CD14-positive monocyte (primary cell): ENCODE measurements at regions not wholly inside any gene's neighbourhood (a gene's known extent, or its start where the extent isn't known, plus 50 kb on each side); places are given as distances from the start of the nearest gene placed in this dataset.

Experiments used
- DNase-seq, 3 donors: peaks; one replicate each; pipeline ENCODE4 v3.0.0-alpha.2; 2011 to 2022
- H2AFZ ChIP-seq: 2 replicates; pipeline ENCODE4 v1.6.0; 2012; ENCODE audit warnings: mild to moderate bottlenecking, low read depth, low read length, inconsistent platforms; ENCODE audit not compliant: insufficient read depth, poor library complexity, severe bottlenecking
- H3K27ac ChIP-seq, 2 donors: 1 replicate in 1 of 2; 2 replicates in 1 of 2; pipeline ENCODE4 v1.5.1; 2012 to 2013; ENCODE audit warnings: low read length in 2 of 2, control low read depth in 1 of 2, inconsistent platforms in 1 of 2, low read depth in 1 of 2, mild to moderate bottlenecking in 1 of 2
- H3K27me3 ChIP-seq, 2 donors: one replicate each; pipeline versions ENCODE4 v1.6.0 to v1.6.1; 2011 to 2013; ENCODE audit warnings: low read length in 2 of 2; ENCODE audit not compliant: control insufficient read depth in 2 of 2, insufficient read depth in 2 of 2
- H3K36me3 ChIP-seq, 2 donors: replicated peaks in 1 of 2; 1 replicate in 1 of 2; 2 replicates in 1 of 2; pipeline versions ENCODE4 v1.5.1 to v1.6.1; 2012 to 2013; ENCODE audit warnings: low read length in 2 of 2, control low read depth in 1 of 2, inconsistent platforms in 1 of 2, mild to moderate bottlenecking in 1 of 2; ENCODE audit not compliant: insufficient read depth in 2 of 2, control insufficient read depth in 1 of 2
- H3K4me1 ChIP-seq, 2 donors: 1 replicate in 1 of 2; 2 replicates in 1 of 2; pipeline versions ENCODE4 v1.5.1 to v1.6.1; 2012 to 2013; ENCODE audit warnings: low read length in 2 of 2, control low read depth in 1 of 2, inconsistent platforms in 1 of 2, mild to moderate bottlenecking in 1 of 2, moderate library complexity in 1 of 2; ENCODE audit not compliant: insufficient read depth in 2 of 2, control insufficient read depth in 1 of 2
- H3K4me2 ChIP-seq: replicated peaks from 2 replicates; pipeline ENCODE3; 2012; ENCODE audit warnings: low read length, moderate library complexity, mild to moderate bottlenecking; ENCODE audit not compliant: poor library complexity, severe bottlenecking; ENCODE audit errors: extremely low read depth
- H3K4me3 ChIP-seq, 3 experiments: fragments of 200-600 bp in 1 of 3; sonication (generic) in 1 of 3; replicated peaks in 1 of 3; 1 replicate in 2 of 3; 2 replicates in 1 of 3; pipeline ENCODE4 v1.5.1; 2011 to 2013; ENCODE audit warnings: low read length in 3 of 3, mild to moderate bottlenecking in 3 of 3, control low read depth in 2 of 3, low read depth in 2 of 3, inconsistent platforms in 1 of 3, moderate library complexity in 1 of 3
- H3K79me2 ChIP-seq: 2 replicates; pipeline ENCODE4 v1.6.0; 2012; ENCODE audit warnings: mild to moderate bottlenecking, control low read depth, inconsistent platforms, low read length, moderate library complexity; ENCODE audit not compliant: insufficient read depth
- H3K9ac ChIP-seq: 2 replicates; pipeline ENCODE4 v1.6.0; 2017; ENCODE audit warnings: low read length, mild to moderate bottlenecking; ENCODE audit not compliant: insufficient read depth, poor library complexity, severe bottlenecking
- H3K9me3 ChIP-seq, 2 donors: replicated peaks in 1 of 2; 1 replicate in 1 of 2; 2 replicates in 1 of 2; pipeline versions ENCODE4 v1.5.1 to v1.6.1; 2012 to 2013; ENCODE audit warnings: low read length in 2 of 2, control low read depth in 1 of 2; ENCODE audit not compliant: control insufficient read depth in 1 of 2, insufficient read depth in 1 of 2
- H4K20me1 ChIP-seq: 2 replicates; pipeline ENCODE4 v1.6.0; 2012; ENCODE audit warnings: mild to moderate bottlenecking, low read length, control low read depth, moderate library complexity; ENCODE audit not compliant: insufficient read depth
- H3K27ac Mint-ChIP-seq, 7 donors: one replicate each; pipeline ENCODE4 v1.8.0; 2020; ENCODE audit warnings: mild to moderate bottlenecking in 7 of 7, mixed read lengths in 7 of 7, moderate library complexity in 6 of 7, inconsistent platforms in 2 of 7
- H3K27me3 Mint-ChIP-seq, 3 donors: one replicate each; pipeline ENCODE4 v1.8.0; 2021 to 2022; ENCODE audit warnings: low read depth in 3 of 3, mild to moderate bottlenecking in 3 of 3, mixed read lengths in 3 of 3, moderate library complexity in 3 of 3, inconsistent platforms in 1 of 3
- H3K36me3 Mint-ChIP-seq, 2 donors: one replicate each; pipeline ENCODE4 v1.8.0; 2020; ENCODE audit warnings: mixed read lengths in 2 of 2, inconsistent platforms in 1 of 2, mild to moderate bottlenecking in 1 of 2
- H3K4me1 Mint-ChIP-seq: one replicate; pipeline ENCODE4 v1.8.0; 2020; ENCODE audit warnings: mild to moderate bottlenecking, mixed read lengths
- H3K4me3 Mint-ChIP-seq, 2 donors: one replicate each; pipeline ENCODE4 v1.8.0; 2020; ENCODE audit warnings: mild to moderate bottlenecking in 2 of 2, mixed read lengths in 2 of 2, moderate library complexity in 1 of 2
- H3K9me3 Mint-ChIP-seq, 7 donors: one replicate each; pipeline ENCODE4 v1.8.0; 2020 to 2022; ENCODE audit warnings: mixed read lengths in 7 of 7, mild to moderate bottlenecking in 6 of 7, moderate library complexity in 6 of 7, inconsistent platforms in 2 of 7
- CTCF ChIP-seq: fragments of 200-600 bp; IDR thresholded peaks from one replicate; pipeline ENCODE4 v1.8.0; 2022; ENCODE audit warnings: antibody characterized with exemption, mild to moderate bottlenecking
- WGBS: methylation state at CpG from one replicate; pipeline ENCODE4 v1.1.5; 2013; ENCODE audit warnings: missing lambda C conversion rate; ENCODE audit not compliant: insufficient coverage; 5-methylcytosine and 5-hydroxymethylcytosine counted together
- intact Hi-C, 2 donors: fragments of 100-400 bp; cut with micrococcal nuclease; formaldehyde crosslinking; loops; one replicate each; pipeline versions ENCODE4 v1.15.0 to v1.15.1; 2023

DNA sequence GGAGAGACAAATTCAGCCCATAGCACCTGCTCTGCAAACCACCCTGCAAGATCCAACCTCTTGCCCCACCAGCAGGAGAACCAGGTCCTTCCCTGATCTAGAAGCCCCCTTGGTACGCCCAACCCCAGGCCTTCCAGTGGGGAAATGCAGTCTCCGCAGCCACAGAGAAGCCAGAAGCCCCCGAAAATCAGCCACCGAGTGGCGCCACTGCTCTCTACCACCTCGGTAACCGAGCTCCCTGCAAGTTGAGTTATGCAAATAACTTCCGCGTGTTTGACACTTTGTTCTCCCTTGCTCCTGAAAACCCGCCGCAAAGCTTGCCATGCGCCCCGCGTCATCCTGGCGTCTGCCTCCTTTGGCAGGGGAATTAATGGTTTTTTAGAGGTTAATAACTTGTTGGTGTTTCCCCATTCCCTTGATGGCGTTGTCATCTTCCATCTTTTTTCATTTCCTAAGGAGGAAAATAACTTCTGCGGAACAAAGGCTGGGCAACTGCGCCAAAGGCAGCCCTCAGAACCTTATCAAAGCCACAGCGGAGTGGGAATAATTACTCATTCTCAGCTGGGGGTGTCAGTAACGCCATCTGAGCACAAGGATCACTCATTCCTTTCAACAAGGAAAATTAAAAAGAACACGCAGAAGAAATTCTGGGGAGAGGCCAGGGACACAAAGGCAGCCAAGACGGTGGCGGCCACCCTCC, 60.4 kb downstream of the FZD10 start:
- no peak overlapping the region for H3K4me3 Mint-ChIP-seq
- Histone ChIP-seq H3K27me3 (no peaks in the 10 kb centered on the region), H3K9ac (no peak overlapping the region), H3K36me3 (no peaks in the 10 kb centered on the region), H2AFZ (no peak overlapping the region), H3K4me1 (no peaks in the 10 kb centered on the region), H3K4me2 (no peak overlapping the region), H3K79me2 (no peaks in the 10 kb centered on the region), H4K20me1 (no peaks in the 10 kb centered on the region), H3K9me3 (peaks cover 0 to 10% of the 10 kb centered on the region in 2 donors), H3K4me3 (no peak overlapping the region), H3K27ac (no peak overlapping the region)
- TF ChIP-seq CTCF, result no peak
- peaks cover 2 to 8% (median 6%) of the 10 kb centered on the region in 3 donors for H3K27me3 Mint-ChIP-seq
- 53% methylated on average over 11 of the region's 23 CpGs for WGBS
- H3K36me3 Mint-ChIP-seq, result no peaks in the 10 kb centered on the region
- no peak for DNase-seq
- peaks cover 2 to 13% (median 4%) of the 10 kb centered on the region in 7 donors for H3K9me3 Mint-ChIP-seq
- intact Hi-C loops, result no loop called here
- no peaks in the 10 kb centered on the region for H3K4me1 Mint-ChIP-seq
- H3K27ac Mint-ChIP-seq, result no peak overlapping the region

- Histone ChIP-seq H3K9ac (no peak overlapping the region), H3K27me3 (no peaks in the 10 kb centered on the region), H3K4me1 (no peaks in the 10 kb centered on the region), H2AFZ (no peak overlapping the region), H3K4me3 (no peak overlapping the region), H3K27ac (no peak overlapping the region), H4K20me1 (no peaks in the 10 kb centered on the region), H3K79me2 (no peaks in the 10 kb centered on the region), H3K9me3 (peaks cover 0 to 10% of the 10 kb centered on the region in 2 donors), H3K4me2 (no peak overlapping the region), H3K36me3 (no peaks in the 10 kb centered on the region)
- WGBS, result 88% methylated on average over 6 of the region's 6 CpGs
- Mint-ChIP-seq H3K9me3 (peaks cover 7 to 20% (median 9%) of the 10 kb centered on the region in 7 donors), H3K27me3 (peaks cover 2 to 8% (median 4%) of the 10 kb centered on the region in 3 donors), H3K27ac (no peak overlapping the region), H3K36me3 (no peaks in the 10 kb centered on the region), H3K4me1 (no peaks in the 10 kb centered on the region), H3K4me3 (no peak overlapping the region)
- no peak for TF ChIP-seq CTCF
- intact Hi-C loops, result no loop called here
- DNase-seq, result no peak
Measured at GRCh38 chr12:130223767-130224244, 61.5 kb downstream of the FZD10 start.
